Pancreas (tissue), 10 donors: ENCODE measurements at regions not wholly inside any gene's neighbourhood (a gene's known extent, or its start where the extent isn't known, plus 50 kb on each side); places are given as distances from the start of the nearest gene placed in this dataset.

Experiments used
- ATAC-seq, 4 donors: fragments of 200-7000 bp; cut with Tn5 transposase; one replicate each; pipeline versions ENCODE4 v1.8.0 to v1.9.1; 2020; ENCODE audit warnings: mild to moderate bottlenecking in 4 of 4, moderate library complexity in 4 of 4
- DNase-seq, 6 donors: peaks; one replicate each; pipeline ENCODE4 v3.0.0-alpha.2; 2020
- FAIRE-seq: peaks from 2 replicates; lab custom pipeline; 2012; peaks lifted over from hg19 to GRCh38; lab: Jason Lieb, UNC
- H3K27ac ChIP-seq, 4 donors: fragments of 200-600 bp; sonication (generic); 1 replicate in 3 of 4; 2 replicates in 1 of 4; pipeline versions ENCODE4 v1.5.0 to v1.8.0; 2020
- H3K27me3 ChIP-seq, 4 donors: fragments of 200-600 bp; one replicate each; pipeline ENCODE4 v1.8.0; 2021
- H3K36me3 ChIP-seq, 3 donors: fragments of 200-600 bp; sonication (generic) in 1 of 3; one replicate each; pipeline versions ENCODE4 v1.5.0 to v1.8.0; 2020 to 2021
- H3K4me1 ChIP-seq, 3 donors: fragments of 200-600 bp; one replicate each; pipeline ENCODE4 v1.8.0; 2021
- H3K4me3 ChIP-seq, 4 donors: fragments of 200-600 bp; sonication (generic) in 2 of 4; one replicate each; pipeline versions ENCODE4 v1.5.0 to v1.8.0; 2020 to 2021
- H3K9me3 ChIP-seq, 4 donors: fragments of 200-600 bp; one replicate each; pipeline ENCODE4 v1.8.0; 2021
- CTCF ChIP-seq, 4 donors: fragments of 200-600 bp; sonication (generic) in 3 of 4; IDR thresholded peaks; one replicate each; pipeline versions ENCODE4 v1.5.0 to v1.8.0; 2021; ENCODE audit warnings: antibody characterized with exemption in 4 of 4
- WGBS, 2 donors: extraction: QIAGEN DNeasy Blood & Tissue Kit; methylation state at CpG; one replicate each; pipeline ENCODE4 v1.1.7; 2013; 5-methylcytosine and 5-hydroxymethylcytosine counted together
- intact Hi-C, 3 donors: fragments of 100-400 bp; cut with DNase I; formaldehyde crosslinking; loops; one replicate each; pipeline versions ENCODE4 v1.11.1 to v1.14.2; 2022
- donor health status: healthy with polysubstance abuse.
- donor health status: DM: no; HTN: no; CAD: no; lungs with moderate emphysema.
- donor health status: DM: no; HTN: no; CAD: no.
- donor health status: control.
- donor health status: control.
- donor health status: Bipolar disorder and iron deficiency.
- donor health status: DM: yes; HTN: yes; CAD: no.
- donor health status: DM: no; HTN: no; CAD: no.
- donor health status: DM: no; HTN: no; CAD: no.
- donor health status: DM: yes; HTN: yes; CAD: no.

- ATAC-seq, result no peak
- FAIRE-seq, result no peak
- H3K27ac ChIP-seq, result no peak overlapping the region
- no peaks in the 10 kb centered on the region for H3K9me3 ChIP-seq
- no peaks in the 10 kb centered on the region for H3K36me3 ChIP-seq
- intact Hi-C loops, result no loop called here
- no peak for TF ChIP-seq CTCF (IDR thresholded peaks at IDR 0.05)
- DNase-seq, result no peak
- peaks cover 11 to 28% (median 13%) of the 10 kb centered on the region in 3 donors for H3K4me1 ChIP-seq
- H3K27me3 ChIP-seq, result no peaks in the 10 kb centered on the region
- H3K4me3 ChIP-seq, result no peak overlapping the region
Observed at GRCh38 chr1:228857611-228858010, 122.3 kb downstream of the RHOU start.

- Histone ChIP-seq H3K4me1 (peaks cover 11 to 30% (median 17%) of the 10 kb centered on the region in 3 donors), H3K36me3 (no peaks in the 10 kb centered on the region), H3K9me3 (no peaks in the 10 kb centered on the region), H3K27me3 (no peaks in the 10 kb centered on the region), H3K27ac (peak overlapping the region; percentile 17 to 59 (median 50)), H3K4me3 (no peak overlapping the region)
- WGBS, 2 donors, result 52 to 54% methylated on average over 16 of the region's 16 CpGs
- no peak for TF ChIP-seq CTCF (IDR thresholded peaks at IDR 0.05)
- ATAC-seq, result peak; percentile 84 to 89 (median 86)
- no peak for FAIRE-seq
- intact Hi-C loops, result no loop called here
- peak in 3 of 6 donors; percentile 50 to 63 (median 62) for DNase-seq
Observed at GRCh38 chr1:228860911-228861831, 125.9 kb downstream of the RHOU start.

GRCh38 chr1:228861832-228862180 lies 126.5 kb downstream of the RHOU start:
- no peaks in the 10 kb centered on the region for H3K27me3 ChIP-seq
- DNase-seq, result no peak
- H3K4me1 ChIP-seq, result peaks cover 11 to 30% (median 17%) of the 10 kb centered on the region in 3 donors
- H3K9me3 ChIP-seq, result no peaks in the 10 kb centered on the region
- intact Hi-C loops, result no loop called here
- no peak for TF ChIP-seq CTCF (IDR thresholded peaks at IDR 0.05)
- H3K36me3 ChIP-seq, result no peaks in the 10 kb centered on the region
- no peak for ATAC-seq
- no peak overlapping the region for H3K4me3 ChIP-seq
- no peak for FAIRE-seq
- WGBS, 2 donors, result 84 to 85% methylated on average over 3 of the region's 3 CpGs
- no peak overlapping the region for H3K27ac ChIP-seq

GRCh38 chr1:228862542-228863505 lies 127.5 kb downstream of the RHOU start:
- 73 to 79% methylated on average over 13 of the region's 13 CpGs for WGBS, 2 donors
- no peak for DNase-seq
- no peak overlapping the region for H3K27ac ChIP-seq
- FAIRE-seq, result no peak
- no peaks in the 10 kb centered on the region for H3K9me3 ChIP-seq
- TF ChIP-seq CTCF (IDR thresholded peaks at IDR 0.05), result no peak
- peaks cover 11 to 30% (median 17%) of the 10 kb centered on the region in 3 donors for H3K4me1 ChIP-seq
- no peak for ATAC-seq
- H3K4me3 ChIP-seq, result no peak overlapping the region
- intact Hi-C loops, result no loop called here
- H3K27me3 ChIP-seq, result no peaks in the 10 kb centered on the region
- H3K36me3 ChIP-seq, result no peaks in the 10 kb centered on the region
